ENCODE measurements at regions not wholly inside any gene's neighbourhood (a gene's known extent, or its start where the extent isn't known, plus 50 kb on each side); places are given as distances from the start of the nearest gene placed in this dataset.

DNA sequence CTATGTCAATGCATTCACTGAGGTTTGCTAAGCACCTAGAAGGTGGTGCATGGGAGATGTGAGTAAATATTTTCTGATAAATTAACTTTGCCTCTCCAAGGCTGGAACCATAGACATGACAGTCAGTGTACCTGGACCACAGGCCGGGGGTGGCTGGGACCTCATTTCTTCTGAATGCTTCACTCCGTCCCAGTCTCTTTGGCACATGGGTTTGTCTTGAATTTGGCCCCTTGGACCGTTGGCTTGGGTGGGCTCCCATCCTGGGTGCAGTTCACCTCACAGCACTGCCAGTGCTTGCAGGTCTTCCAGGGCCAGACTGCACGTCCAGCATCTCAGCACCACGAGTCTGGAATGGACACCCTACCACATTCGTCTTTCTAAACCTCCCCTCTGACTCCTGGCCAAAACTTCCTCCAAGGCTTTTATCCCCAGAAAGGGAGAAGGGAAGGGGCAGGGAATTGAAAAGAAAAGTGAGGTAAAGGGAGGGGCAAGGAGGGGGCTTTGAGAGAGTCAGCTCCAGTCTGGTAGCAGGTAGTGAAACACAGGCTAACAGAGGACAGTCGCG, 267.8 kb downstream of the MED10 start:
- TF ChIP-seq TAF1 (IDR thresholded peaks at IDR 0.05; ENCODE audit: low read depth) (no peak), TCF12 (IDR thresholded peaks at IDR 0.05; ENCODE audit: low read depth) (no peak), CREB1 (IDR thresholded peaks at IDR 0.05; ENCODE audit: low read depth) (no peak)

DNA sequence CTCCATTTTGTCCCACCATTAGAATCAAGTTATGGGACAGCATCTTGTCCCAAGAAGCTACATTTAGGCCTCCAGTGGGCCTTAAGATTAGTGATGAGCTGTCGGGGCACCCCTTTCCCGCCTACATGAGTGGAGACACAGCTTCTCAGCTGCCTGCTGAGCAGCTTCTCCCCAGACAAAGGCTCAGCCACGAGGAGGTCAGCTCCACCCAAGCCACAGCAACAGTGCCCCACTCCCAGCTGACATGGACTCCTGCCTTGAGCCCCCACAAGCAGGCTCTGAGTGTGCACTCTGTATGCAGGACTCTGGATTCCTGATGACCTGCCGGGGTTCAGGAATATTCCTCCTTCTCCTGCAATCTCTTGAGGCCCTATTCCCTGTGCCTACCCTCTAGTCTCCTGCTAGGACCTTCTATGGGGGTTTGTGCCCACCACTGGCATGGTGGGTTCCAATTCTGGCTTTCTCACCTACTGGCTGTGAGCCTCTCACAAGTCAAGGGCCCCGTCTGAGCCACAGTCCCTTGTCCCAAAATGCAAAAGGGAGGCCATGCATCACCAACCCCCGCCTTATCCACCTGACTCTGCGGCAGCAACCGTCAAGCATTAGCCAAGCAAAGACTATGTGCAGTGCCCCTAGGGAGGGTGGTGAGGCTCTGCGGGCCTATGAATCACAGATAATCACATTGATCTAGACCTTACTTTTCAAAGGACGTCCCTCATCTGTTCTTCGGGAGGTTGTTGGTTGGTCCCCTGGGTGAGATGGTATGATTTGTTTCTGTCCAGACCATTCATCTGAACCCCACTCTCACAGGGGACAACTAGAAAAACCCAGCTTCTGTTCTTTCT, 269.1 kb downstream of the MED10 start:
- no peak for TF ChIP-seq CEBPB (IDR thresholded peaks at IDR 0.05)
- TF ChIP-seq NFIC (IDR thresholded peaks at IDR 0.05): no peak
- TF ChIP-seq TAF1 (IDR thresholded peaks at IDR 0.05; ENCODE audit: low read depth): no peak
- TF ChIP-seq EP300 (IDR thresholded peaks at IDR 0.05; ENCODE audit: borderline replicate concordance): no peak
- TF ChIP-seq, protein P1, sequence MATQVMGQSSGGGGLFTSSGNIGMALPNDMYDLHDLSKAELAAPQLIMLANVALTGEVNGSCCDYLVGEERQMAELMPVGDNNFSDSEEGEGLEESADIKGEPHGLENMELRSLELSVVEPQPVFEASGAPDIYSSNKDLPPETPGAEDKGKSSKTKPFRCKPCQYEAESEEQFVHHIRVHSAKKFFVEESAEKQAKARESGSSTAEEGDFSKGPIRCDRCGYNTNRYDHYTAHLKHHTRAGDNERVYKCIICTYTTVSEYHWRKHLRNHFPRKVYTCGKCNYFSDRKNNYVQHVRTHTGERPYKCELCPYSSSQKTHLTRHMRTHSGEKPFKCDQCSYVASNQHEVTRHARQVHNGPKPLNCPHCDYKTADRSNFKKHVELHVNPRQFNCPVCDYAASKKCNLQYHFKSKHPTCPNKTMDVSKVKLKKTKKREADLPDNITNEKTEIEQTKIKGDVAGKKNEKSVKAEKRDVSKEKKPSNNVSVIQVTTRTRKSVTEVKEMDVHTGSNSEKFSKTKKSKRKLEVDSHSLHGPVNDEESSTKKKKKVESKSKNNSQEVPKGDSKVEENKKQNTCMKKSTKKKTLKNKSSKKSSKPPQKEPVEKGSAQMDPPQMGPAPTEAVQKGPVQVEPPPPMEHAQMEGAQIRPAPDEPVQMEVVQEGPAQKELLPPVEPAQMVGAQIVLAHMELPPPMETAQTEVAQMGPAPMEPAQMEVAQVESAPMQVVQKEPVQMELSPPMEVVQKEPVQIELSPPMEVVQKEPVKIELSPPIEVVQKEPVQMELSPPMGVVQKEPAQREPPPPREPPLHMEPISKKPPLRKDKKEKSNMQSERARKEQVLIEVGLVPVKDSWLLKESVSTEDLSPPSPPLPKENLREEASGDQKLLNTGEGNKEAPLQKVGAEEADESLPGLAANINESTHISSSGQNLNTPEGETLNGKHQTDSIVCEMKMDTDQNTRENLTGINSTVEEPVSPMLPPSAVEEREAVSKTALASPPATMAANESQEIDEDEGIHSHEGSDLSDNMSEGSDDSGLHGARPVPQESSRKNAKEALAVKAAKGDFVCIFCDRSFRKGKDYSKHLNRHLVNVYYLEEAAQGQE (IDR thresholded peaks at IDR 0.05; ENCODE audit: low read depth): no peak
- no peak for TF ChIP-seq CREB1 (IDR thresholded peaks at IDR 0.05; ENCODE audit: low read depth)
- TF ChIP-seq FOXM1 (IDR thresholded peaks at IDR 0.05; ENCODE audit: borderline replicate concordance, low read depth): no peak
- no peak for TF ChIP-seq RAD21 (IDR thresholded peaks at IDR 0.05; ENCODE audit: low read depth)

- TF ChIP-seq YY1 (IDR thresholded peaks at IDR 0.05; ENCODE audit: low read depth): no peak
- TF ChIP-seq, protein P2, sequence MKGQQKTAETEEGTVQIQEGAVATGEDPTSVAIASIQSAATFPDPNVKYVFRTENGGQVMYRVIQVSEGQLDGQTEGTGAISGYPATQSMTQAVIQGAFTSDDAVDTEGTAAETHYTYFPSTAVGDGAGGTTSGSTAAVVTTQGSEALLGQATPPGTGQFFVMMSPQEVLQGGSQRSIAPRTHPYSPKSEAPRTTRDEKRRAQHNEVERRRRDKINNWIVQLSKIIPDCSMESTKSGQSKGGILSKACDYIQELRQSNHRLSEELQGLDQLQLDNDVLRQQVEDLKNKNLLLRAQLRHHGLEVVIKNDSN (IDR thresholded peaks at IDR 0.05): no peak
These were observed 269.9 kb downstream of the MED10 start for GRCh38 chr5:6108540-6108848.

DNA sequence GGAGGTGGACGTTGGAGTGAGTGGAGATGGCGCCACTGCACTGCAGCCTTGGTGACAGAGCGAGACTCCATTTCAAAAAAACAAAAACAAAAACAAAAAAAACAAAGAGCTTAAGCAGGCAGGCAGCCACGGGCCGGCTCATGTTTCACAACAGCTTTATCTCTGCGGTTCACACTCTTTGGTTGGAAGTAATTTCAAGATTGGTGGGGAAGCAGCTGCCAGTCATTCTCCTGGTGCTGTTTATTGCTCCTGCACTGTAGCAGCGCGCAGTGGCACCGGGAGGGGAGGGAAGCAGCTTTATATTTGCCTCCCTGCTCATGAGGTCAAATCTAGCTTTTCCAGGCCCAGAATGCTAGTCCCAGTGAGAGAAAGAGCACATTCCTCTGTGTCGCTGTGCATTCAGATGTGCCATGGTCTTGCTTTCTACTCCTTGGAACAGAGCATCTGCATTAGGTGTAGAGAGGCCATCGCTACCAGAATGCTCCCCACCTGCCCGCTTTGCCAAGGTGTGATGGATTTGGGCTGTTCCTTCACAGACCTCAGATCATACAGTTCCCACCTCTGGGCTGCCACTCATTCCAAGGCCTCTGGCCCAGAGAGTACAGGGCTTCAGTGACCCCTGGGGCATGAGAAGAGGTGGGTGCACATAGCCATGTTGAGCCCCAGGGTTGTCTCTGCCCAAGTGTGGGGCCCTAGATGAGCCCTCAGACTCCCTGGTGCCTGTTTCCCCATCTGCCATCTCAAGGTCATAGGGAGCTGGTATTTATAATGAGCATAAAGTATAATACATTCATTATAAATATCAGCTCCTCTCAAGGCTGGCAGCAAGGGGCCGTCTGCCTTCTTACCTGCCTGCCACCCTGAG, 270.4 kb downstream of the MED10 start:
- TF ChIP-seq CREB1 (IDR thresholded peaks at IDR 0.05; ENCODE audit: low read depth) (no peak), RAD21 (IDR thresholded peaks at IDR 0.05; ENCODE audit: low read depth) (no peak), TEAD4 (IDR thresholded peaks at IDR 0.05) (no peak), NFIC (IDR thresholded peaks at IDR 0.05) (no peak), CEBPB (IDR thresholded peaks at IDR 0.05) (no peak), EP300 (IDR thresholded peaks at IDR 0.05; ENCODE audit: borderline replicate concordance) (no peak), YY1 (IDR thresholded peaks at IDR 0.05; ENCODE audit: low read depth) (no peak), TAF1 (IDR thresholded peaks at IDR 0.05; ENCODE audit: low read depth) (no peak), FOXM1 (IDR thresholded peaks at IDR 0.05; ENCODE audit: borderline replicate concordance, low read depth) (no peak), TCF12 (IDR thresholded peaks at IDR 0.05; ENCODE audit: low read depth) (no peak), ZBTB7A (IDR thresholded peaks at IDR 0.05; ENCODE audit: low read depth) (no peak), EGR1 (IDR thresholded peaks at IDR 0.05) (no peak)
- TF ChIP-seq, protein P2 (IDR thresholded peaks at IDR 0.05): no peak
- TF ChIP-seq, protein P3, sequence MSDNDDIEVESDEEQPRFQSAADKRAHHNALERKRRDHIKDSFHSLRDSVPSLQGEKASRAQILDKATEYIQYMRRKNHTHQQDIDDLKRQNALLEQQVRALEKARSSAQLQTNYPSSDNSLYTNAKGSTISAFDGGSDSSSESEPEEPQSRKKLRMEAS (IDR thresholded peaks at IDR 0.05): no peak

DNA sequence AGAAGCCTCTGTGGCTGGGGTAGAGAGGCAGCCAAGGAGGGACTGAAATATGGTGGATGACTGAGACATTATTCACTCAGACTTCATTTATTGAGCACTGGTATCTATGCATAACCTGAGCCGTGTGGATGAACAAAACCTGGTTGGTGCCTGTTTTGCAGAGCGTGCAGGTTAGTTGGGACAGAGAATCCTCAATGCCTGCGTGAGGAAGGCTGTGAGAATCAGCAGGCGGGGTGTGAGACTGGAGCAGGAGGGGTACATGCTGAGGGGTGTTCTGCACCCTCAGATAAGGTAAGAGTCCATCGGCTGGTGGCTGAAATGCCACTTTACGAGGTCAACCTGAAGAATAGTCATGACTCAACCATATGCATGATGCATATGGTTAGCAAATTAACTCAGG, 271.6 kb downstream of the MED10 start:
- TF ChIP-seq TAF1 (IDR thresholded peaks at IDR 0.05; ENCODE audit: low read depth) (no peak), EP300 (IDR thresholded peaks at IDR 0.05; ENCODE audit: borderline replicate concordance) (no peak), YY1 (IDR thresholded peaks at IDR 0.05; ENCODE audit: low read depth) (no peak), NFIC (IDR thresholded peaks at IDR 0.05) (no peak), TEAD4 (IDR thresholded peaks at IDR 0.05) (no peak), TCF12 (IDR thresholded peaks at IDR 0.05; ENCODE audit: low read depth) (no peak), FOXM1 (IDR thresholded peaks at IDR 0.05; ENCODE audit: borderline replicate concordance, low read depth) (no peak), ZBTB7A (IDR thresholded peaks at IDR 0.05; ENCODE audit: low read depth) (no peak), RAD21 (IDR thresholded peaks at IDR 0.05; ENCODE audit: low read depth) (no peak), EGR1 (IDR thresholded peaks at IDR 0.05) (no peak), CREB1 (IDR thresholded peaks at IDR 0.05; ENCODE audit: low read depth) (no peak), CEBPB (IDR thresholded peaks at IDR 0.05) (no peak)
- TF ChIP-seq, protein P2 (IDR thresholded peaks at IDR 0.05): no peak
- TF ChIP-seq, protein P1 (IDR thresholded peaks at IDR 0.05; ENCODE audit: low read depth): no peak
- TF ChIP-seq, protein P3 (IDR thresholded peaks at IDR 0.05): no peak
